HG02973 (cell line): ENCODE measurements at regions not wholly inside any gene's neighbourhood (a gene's known extent, or its start where the extent isn't known, plus 50 kb on each side); places are given as distances from the start of the nearest gene placed in this dataset.
A peak's percentile ranks its signal among the peaks of the same experiment; 100 is the strongest.

ENCODE experiments used
- ATAC-seq: cut with Tn5 transposase; IDR thresholded peaks from one replicate; pipeline ENCODE4 v1.9.1; 2021; ENCODE audit warnings: moderate library complexity; ENCODE audit not compliant: unreplicated experiment

DNA sequence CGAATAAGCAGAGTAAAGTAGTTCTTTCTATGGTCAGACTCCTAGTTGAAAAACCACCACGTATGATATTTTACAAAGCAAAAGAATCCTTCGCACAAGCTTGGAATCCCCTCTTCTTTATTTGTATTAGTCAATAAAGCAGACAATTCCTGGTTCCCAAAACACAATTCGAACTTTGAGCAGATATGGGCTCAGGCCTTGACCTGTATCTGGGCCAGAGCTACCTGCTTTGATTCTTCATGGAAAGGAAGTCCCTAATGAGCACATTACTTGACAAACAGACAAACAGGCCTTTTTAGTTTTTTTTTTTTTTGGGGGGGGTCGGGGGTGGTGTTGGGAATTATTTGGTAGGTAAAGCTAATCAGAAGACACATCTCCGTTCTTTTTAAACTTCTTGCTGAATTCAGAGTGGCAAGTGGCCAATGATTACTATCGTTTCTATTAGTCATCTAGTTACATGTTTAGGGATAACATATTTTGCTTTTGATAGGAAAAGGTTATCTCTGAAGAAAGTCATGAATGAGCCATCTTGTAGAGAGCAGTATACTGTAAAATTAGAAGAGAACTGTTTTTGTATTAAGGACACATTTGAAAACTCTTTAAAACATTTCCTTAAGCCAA, 116.6 kb upstream of the HMHB1 start:
- ATAC-seq: no peak

DNA sequence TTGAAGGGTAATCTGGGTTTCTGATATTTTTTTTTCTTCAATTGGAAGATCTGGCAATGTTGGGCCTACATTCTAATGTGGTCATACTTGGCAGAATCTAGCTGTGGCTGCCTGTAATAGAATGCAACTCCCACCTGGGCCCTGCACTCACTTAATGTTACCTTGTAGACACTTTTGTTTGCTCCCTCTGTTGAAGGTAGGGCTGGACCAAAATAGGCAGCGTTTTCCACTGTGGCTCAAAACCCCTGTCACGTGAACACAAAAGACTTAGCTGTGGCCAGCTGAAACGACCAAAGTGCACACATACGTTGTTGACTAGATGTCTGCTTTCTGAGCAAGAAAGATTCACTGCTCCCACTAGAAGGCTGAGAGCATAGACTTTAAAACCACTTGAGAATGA, 117.6 kb upstream of the HMHB1 start:
- no peak for ATAC-seq

- peak; percentile 92 for ATAC-seq
These were observed 118.2 kb upstream of the HMHB1 start for GRCh38 chr5:143693651-143694252.

DNA sequence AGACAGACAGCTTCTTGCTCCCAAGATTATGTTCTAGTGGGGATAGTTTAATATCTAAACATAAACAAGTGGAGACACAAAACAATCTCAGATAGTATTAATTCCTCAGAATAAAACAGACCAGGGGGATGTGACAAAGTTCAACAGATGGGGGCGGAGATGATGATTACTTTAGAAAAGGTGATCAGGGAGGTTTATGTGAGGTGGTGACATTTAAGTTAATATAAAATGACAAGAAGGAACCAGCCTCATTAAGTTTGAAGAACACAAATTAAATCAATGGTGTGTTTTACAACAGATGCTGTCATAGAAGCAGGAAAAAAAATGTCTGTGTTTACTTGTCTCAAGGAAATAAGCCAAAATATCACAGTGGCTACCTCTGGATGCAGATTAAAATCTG, 119.6 kb upstream of the HMHB1 start:
- ATAC-seq: no peak

GRCh38 chr5:143691945-143692290, 120.0 kb upstream of the HMHB1 start:
- ATAC-seq: no peak

DNA sequence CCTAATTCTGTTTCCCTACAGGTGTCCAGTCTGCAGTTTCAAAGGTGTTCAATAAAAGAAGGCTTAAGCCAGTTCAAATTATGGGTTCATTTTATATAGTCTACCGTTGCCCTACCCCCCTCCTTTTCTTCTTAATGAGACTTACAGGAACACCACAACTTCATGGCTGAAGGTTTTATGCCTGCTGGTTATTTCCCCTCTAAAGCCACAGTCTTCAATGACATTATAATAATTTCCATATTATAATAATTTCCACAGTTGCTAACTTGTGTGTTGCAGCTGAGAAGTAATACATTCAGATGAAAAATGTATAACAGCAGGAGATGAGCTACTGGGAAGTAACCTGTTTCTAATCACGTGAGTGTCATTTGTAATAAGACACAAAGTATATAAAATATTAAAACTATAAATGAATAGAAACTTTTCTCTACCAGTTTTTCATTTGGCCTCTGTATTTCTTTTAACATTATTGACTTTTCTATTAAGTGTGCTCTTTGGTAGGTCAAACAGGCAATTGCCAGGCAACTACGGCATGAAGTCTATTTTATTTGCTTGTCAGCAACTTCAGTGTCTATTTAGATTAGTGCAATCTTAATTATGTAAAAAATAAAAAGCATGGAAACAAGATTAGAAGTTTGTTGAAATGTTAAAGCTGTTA, 120.5 kb upstream of the HMHB1 start:
- no peak for ATAC-seq

- ATAC-seq: no peak
These were observed 124.4 kb upstream of the HMHB1 start for GRCh38 chr5:143687604-143688003.

GRCh38 chr5:143685246-143685815, 126.6 kb upstream of the HMHB1 start:
- no peak for ATAC-seq

GRCh38 chr5:143683459-143683858, 128.5 kb upstream of the HMHB1 start:
- no peak for ATAC-seq

DNA sequence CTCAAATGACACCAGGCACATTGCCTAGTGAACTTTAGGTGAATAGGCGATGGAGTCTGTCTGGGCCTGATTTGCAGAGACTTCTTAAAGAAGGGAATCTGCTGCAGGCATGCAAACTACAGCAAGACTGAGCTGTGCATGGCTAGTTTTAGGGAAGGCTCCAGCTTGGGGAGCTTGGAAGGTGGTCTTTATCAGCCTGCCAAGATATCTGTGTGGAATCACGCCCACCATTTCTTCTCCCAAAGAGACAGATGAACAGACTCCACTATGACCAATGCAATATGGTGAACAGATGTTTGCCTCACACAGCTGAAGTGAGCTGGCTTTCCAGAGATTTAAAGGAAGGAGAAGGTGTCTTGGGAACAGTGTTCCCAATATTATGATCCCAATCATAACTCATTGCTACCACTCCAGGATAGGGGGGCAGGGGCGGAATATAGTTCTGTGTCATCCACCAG, 129.0 kb upstream of the HMHB1 start:
- no peak for ATAC-seq

DNA sequence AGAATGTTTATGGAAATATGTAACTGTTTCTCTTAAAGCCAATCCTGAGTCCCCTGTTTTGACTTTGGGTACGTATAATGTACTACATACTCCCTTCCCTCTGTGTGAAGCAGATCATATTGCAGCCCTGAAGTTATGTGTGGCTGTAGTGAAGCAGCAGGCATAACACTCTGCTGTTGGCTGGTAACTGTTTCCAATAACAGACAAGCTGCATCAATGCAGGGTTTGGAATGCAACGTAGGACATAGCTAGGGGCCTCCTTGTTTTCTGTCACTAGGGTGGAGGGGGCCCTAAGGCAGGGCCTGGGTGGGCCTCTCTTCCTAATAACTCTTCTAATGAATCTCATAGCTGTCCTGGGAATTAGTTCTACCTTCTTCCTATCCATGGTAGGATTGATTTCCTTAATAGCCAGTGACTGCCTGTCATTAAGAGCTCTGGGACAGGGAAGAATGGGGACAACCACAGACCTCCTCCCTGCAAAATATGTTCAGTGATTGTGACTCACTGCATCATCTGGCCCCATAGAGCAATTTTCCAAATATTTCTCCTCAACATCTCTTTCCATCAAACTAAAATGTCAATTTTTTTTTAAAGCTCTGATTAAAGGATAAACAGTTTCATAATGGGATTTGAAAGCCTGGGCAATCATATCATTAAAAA, 129.6 kb upstream of the HMHB1 start:
- no peak for ATAC-seq

DNA sequence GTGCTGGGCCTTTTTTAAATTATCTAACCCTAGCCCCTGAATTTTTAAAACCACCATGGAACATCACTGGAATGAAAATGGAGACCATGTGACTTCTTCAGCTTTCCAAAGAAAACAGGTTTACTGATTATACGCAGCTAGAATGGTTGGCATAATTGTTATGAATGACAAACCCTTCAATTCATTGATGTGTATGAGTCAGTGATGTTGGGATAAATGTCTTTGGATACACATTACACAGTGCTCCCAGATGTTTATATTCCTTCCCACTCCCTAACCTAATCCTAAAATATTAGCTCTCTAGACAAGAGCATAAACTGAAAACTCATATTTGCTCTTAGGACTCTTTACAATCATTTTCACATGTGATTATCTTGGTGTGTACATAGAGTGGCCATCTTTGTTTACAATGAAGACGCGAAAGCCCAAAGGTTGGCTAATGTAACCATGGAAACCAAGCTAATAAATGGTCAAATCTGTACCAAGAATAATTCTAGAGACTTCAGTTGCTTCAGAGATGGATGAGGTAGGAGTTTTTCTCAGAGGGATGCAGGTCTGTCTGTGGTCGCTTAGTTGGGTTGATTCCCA, 131.2 kb upstream of the HMHB1 start:
- ATAC-seq: no peak

- no peak for ATAC-seq
These were observed 132.2 kb upstream of the HMHB1 start for GRCh38 chr5:143679777-143680176.

GRCh38 chr5:143678148-143678905, 133.6 kb upstream of the HMHB1 start:
- ATAC-seq: no peak

GRCh38 chr5:143677403-143677802, 134.6 kb upstream of the HMHB1 start:
- ATAC-seq: no peak

DNA sequence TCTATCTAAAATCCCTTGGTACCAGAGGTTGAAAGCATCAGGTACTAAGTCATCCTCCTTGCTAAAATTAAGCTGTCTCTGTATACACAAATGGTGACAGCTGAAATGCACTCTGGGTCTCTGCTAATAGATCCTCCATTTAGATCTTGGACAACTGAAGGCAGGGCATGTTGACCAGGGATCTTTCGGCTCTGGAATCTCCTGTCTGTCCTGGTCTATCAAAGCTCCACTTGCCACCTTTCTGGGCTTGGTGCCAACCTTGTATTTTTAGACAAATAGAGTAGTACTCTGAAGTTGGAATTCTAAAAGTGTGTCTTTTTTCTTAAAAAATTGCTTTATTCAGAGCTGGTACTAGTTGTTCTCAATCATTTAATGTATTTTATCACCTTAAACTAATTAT, 135.2 kb upstream of the HMHB1 start:
- no peak for ATAC-seq

- no peak for ATAC-seq
These were observed 137.5 kb upstream of the HMHB1 start for GRCh38 chr5:143674469-143674786.

GRCh38 chr5:143673676-143674468, 138.1 kb upstream of the HMHB1 start:
- no peak for ATAC-seq

- no peak for ATAC-seq
These were observed 139.2 kb upstream of the HMHB1 start for GRCh38 chr5:143672806-143673205.
